ENCODE measurements at regions not wholly inside any gene's neighbourhood (a gene's known extent, or its start where the extent isn't known, plus 50 kb on each side); places are given as distances from the start of the nearest gene placed in this dataset.
"Not testable (repeated sequence)": the region's sequence is repeated elsewhere in the genome, so short reads cannot be mapped to it uniquely, and the experiment has no call there.

- no peak for DNase-seq (ENCODE audit: extremely low spot score in 2 of 2)
- H3K36me3 ChIP-seq = no peaks in the 10 kb centered on the region
- TF ChIP-seq CTCF (IDR thresholded peaks at IDR 0.05) (no peak), POLR2AphosphoS5 (IDR thresholded peaks at IDR 0.05; ENCODE audit: insufficient read depth in 1 of 2, low read depth in 1 of 2) (no peak), POLR2A (IDR thresholded peaks at IDR 0.05) (no peak)
- intact Hi-C loops (cut with DNase I) = no loop called here
- no peak overlapping the region for H3K4me3 ChIP-seq
- no peaks in the 10 kb centered on the region for H3K4me1 ChIP-seq
- no peaks in the 10 kb centered on the region for H3K9me3 ChIP-seq
- H3K27ac ChIP-seq = no peak overlapping the region
- no peaks in the 10 kb centered on the region for H3K27me3 ChIP-seq
Measured at GRCh38 chr10:52952391-52953055, 179.9 kb upstream of the MBL2 start.

- TF ChIP-seq POLR2A (IDR thresholded peaks at IDR 0.05) (no peak), CTCF (IDR thresholded peaks at IDR 0.05) (no peak), POLR2AphosphoS5 (IDR thresholded peaks at IDR 0.05; ENCODE audit: insufficient read depth in 1 of 2, low read depth in 1 of 2) (no peak)
- intact Hi-C loops (cut with DNase I) = no loop called here
- DNase-seq (ENCODE audit: extremely low spot score in 2 of 2) = no peak
- no peaks in the 10 kb centered on the region for H3K4me1 ChIP-seq
- no peaks in the 10 kb centered on the region for H3K27me3 ChIP-seq
- H3K9me3 ChIP-seq = no peaks in the 10 kb centered on the region
- no peaks in the 10 kb centered on the region for H3K36me3 ChIP-seq
- no peak overlapping the region for H3K27ac ChIP-seq
- H3K4me3 ChIP-seq = no peak overlapping the region
Measured at GRCh38 chr10:52951824-52952223, 179.2 kb upstream of the MBL2 start.

- Histone ChIP-seq H3K9me3 (no peaks in the 10 kb centered on the region), H3K36me3 (no peaks in the 10 kb centered on the region), H3K27ac (no peak overlapping the region), H3K27me3 (no peaks in the 10 kb centered on the region), H3K4me3 (no peak overlapping the region), H3K4me1 (no peaks in the 10 kb centered on the region)
- intact Hi-C loops (cut with DNase I) = no loop called here
- TF ChIP-seq POLR2A (IDR thresholded peaks at IDR 0.05) = no peak
- no peak for TF ChIP-seq CTCF (IDR thresholded peaks at IDR 0.05)
- no peak for TF ChIP-seq POLR2AphosphoS5 (IDR thresholded peaks at IDR 0.05; ENCODE audit: insufficient read depth in 1 of 2, low read depth in 1 of 2)
- no peak for DNase-seq (ENCODE audit: extremely low spot score in 2 of 2)
Measured at GRCh38 chr10:52950578-52950977, 178.0 kb upstream of the MBL2 start.

GRCh38 chr10:52949899-52950298, 177.3 kb upstream of the MBL2 start:
- H3K4me1 ChIP-seq = no peaks in the 10 kb centered on the region
- H3K4me3 ChIP-seq = no peak overlapping the region
- DNase-seq (ENCODE audit: extremely low spot score in 2 of 2) = no peak
- no peaks in the 10 kb centered on the region for H3K36me3 ChIP-seq
- H3K9me3 ChIP-seq = no peaks in the 10 kb centered on the region
- no peak for TF ChIP-seq POLR2AphosphoS5 (IDR thresholded peaks at IDR 0.05; ENCODE audit: insufficient read depth in 1 of 2, low read depth in 1 of 2)
- TF ChIP-seq CTCF (IDR thresholded peaks at IDR 0.05) = no peak
- no peak for TF ChIP-seq POLR2A (IDR thresholded peaks at IDR 0.05)
- no peak overlapping the region for H3K27ac ChIP-seq
- intact Hi-C loops (cut with DNase I) = no loop called here
- H3K27me3 ChIP-seq = no peaks in the 10 kb centered on the region

GRCh38 chr10:52946486-52946885, 173.9 kb upstream of the MBL2 start:
- Histone ChIP-seq H3K27me3 (no peaks in the 10 kb centered on the region), H3K9me3 (no peaks in the 10 kb centered on the region), H3K27ac (no peak overlapping the region), H3K36me3 (no peaks in the 10 kb centered on the region), H3K4me1 (no peaks in the 10 kb centered on the region), H3K4me3 (no peak overlapping the region)
- DNase-seq (ENCODE audit: extremely low spot score in 2 of 2) = no peak
- TF ChIP-seq CTCF (IDR thresholded peaks at IDR 0.05) = no peak
- no peak for TF ChIP-seq POLR2AphosphoS5 (IDR thresholded peaks at IDR 0.05; ENCODE audit: insufficient read depth in 1 of 2, low read depth in 1 of 2)
- TF ChIP-seq POLR2A (IDR thresholded peaks at IDR 0.05) = no peak
- intact Hi-C loops (cut with DNase I) = no loop called here

- H3K27me3 ChIP-seq; H3K9me3 ChIP-seq; H3K4me3 ChIP-seq; DNase-seq (ENCODE audit: extremely low spot score in 2 of 2); H3K4me1 ChIP-seq; H3K36me3 ChIP-seq; H3K27ac ChIP-seq; intact Hi-C loops (cut with DNase I): not testable (repeated sequence)
Measured at GRCh38 chr10:52945521-52945920, 172.9 kb upstream of the MBL2 start.
